WTC11 (cell line): ENCODE measurements at regions not wholly inside any gene's neighbourhood (a gene's known extent, or its start where the extent isn't known, plus 50 kb on each side); places are given as distances from the start of the nearest gene placed in this dataset.

Experiments used
- ATAC-seq: fragments of 200-7000 bp; cut with Tn5 transposase; 2 replicates; pipeline ENCODE4 v1.10.0; 2021; ENCODE audit warnings: mild to moderate bottlenecking, moderate library complexity
- CTCF ChIA-PET: fragments of 300-600 bp; sonication (Branson Sonifier 250); formaldehyde crosslinking; loops from one replicate; lab custom pipeline; 2021; ENCODE audit warnings: antibody characterized with exemption; lab: Charles Lee
- POLR2A ChIA-PET: fragments of 350-600 bp; sonication (Branson Sonifier 250); formaldehyde crosslinking; loops from one replicate; lab custom pipeline; 2021; ENCODE audit warnings: antibody characterized with exemption; lab: Charles Lee
- DNase-seq: peaks from one replicate; pipeline ENCODE4 v3.0.0; 2021; ENCODE audit warnings: low spot score
- H3K27ac Mint-ChIP-seq: 2 replicates; pipeline ENCODE4 v1.8.0; 2021; ENCODE audit warnings: mixed read lengths
- H3K27me3 Mint-ChIP-seq: 2 replicates; pipeline ENCODE4 v1.8.0; 2021; ENCODE audit warnings: low read depth, mild to moderate bottlenecking, moderate library complexity, mixed read lengths
- H3K36me3 Mint-ChIP-seq: 2 replicates; pipeline ENCODE4 v1.8.0; 2021; ENCODE audit warnings: mixed read lengths
- H3K4me1 Mint-ChIP-seq: 2 replicates; pipeline ENCODE4 v1.8.0; 2022; ENCODE audit warnings: mixed read lengths
- H3K4me3 Mint-ChIP-seq: 2 replicates; pipeline ENCODE4 v1.8.0; 2021; ENCODE audit warnings: mild to moderate bottlenecking, moderate library complexity, mixed read lengths
- H3K9me3 Mint-ChIP-seq: 2 replicates; pipeline ENCODE4 v1.8.0; 2021; ENCODE audit warnings: mixed read lengths
- ATF6 ChIP-seq: sonication (generic); formaldehyde crosslinking; IDR thresholded peaks from 2 replicates; pipeline ENCODE4 v1.8.1; 2023; ENCODE audit warnings: mild to moderate bottlenecking, missing genetic modification reagents
- CBFB ChIP-seq: sonication (generic); formaldehyde crosslinking; IDR thresholded peaks from 2 replicates; pipeline ENCODE4 v1.8.1; 2022; ENCODE audit warnings: mild to moderate bottlenecking, low read depth, missing genetic modification reagents
- CTCF ChIP-seq: fragments of 200-600 bp; IDR thresholded peaks from 2 replicates; pipeline ENCODE4 v1.8.0; 2022; ENCODE audit warnings: antibody characterized with exemption
- GABPB1 ChIP-seq: sonication (generic); formaldehyde crosslinking; IDR thresholded peaks from 2 replicates; pipeline ENCODE4 v1.8.1; 2023; ENCODE audit warnings: mild to moderate bottlenecking, missing genetic modification reagents
- GRHL2 ChIP-seq: fragments of 250-450 bp; sonication (Bioruptor Pico); IDR thresholded peaks from 2 replicates; pipeline ENCODE4 v1.8.0; 2022; ENCODE audit warnings: mild to moderate bottlenecking, moderate library complexity; ENCODE audit not compliant: insufficient replicate concordance, severe bottlenecking
- GTF2I ChIP-seq: fragments of 250-450 bp; sonication (Bioruptor Pico); conservative IDR thresholded peaks from 2 replicates; pipeline ENCODE4 v1.4.0; 2021; ENCODE audit warnings: mild to moderate bottlenecking
- HMGXB4 ChIP-seq: sonication (generic); formaldehyde crosslinking; IDR thresholded peaks from 2 replicates; pipeline ENCODE4 v1.8.1; 2023; ENCODE audit warnings: mild to moderate bottlenecking, moderate library complexity, missing genetic modification reagents
- KAT7 ChIP-seq: sonication (generic); formaldehyde crosslinking; IDR thresholded peaks from 2 replicates; pipeline ENCODE4 v1.8.1; 2023; ENCODE audit warnings: missing genetic modification reagents, mild to moderate bottlenecking, borderline replicate concordance
- MAX ChIP-seq: sonication (generic); formaldehyde crosslinking; IDR thresholded peaks from 2 replicates; pipeline ENCODE4 v1.8.0; 2022; ENCODE audit warnings: mild to moderate bottlenecking, missing genetic modification reagents
- MYBL2 ChIP-seq: sonication (generic); formaldehyde crosslinking; IDR thresholded peaks from 2 replicates; pipeline ENCODE4 v1.8.1; 2023; ENCODE audit warnings: mild to moderate bottlenecking, moderate library complexity, missing genetic modification reagents
- NFE2L1 ChIP-seq: sonication (generic); formaldehyde crosslinking; IDR thresholded peaks from 2 replicates; pipeline ENCODE4 v1.8.1; 2023; ENCODE audit warnings: missing genetic modification reagents
- RORB ChIP-seq: fragments of 250-450 bp; sonication (Bioruptor Pico); IDR thresholded peaks from 2 replicates; pipeline ENCODE4 v1.9.0; 2021; ENCODE audit warnings: mild to moderate bottlenecking
- SMAD3 ChIP-seq: sonication (generic); formaldehyde crosslinking; IDR thresholded peaks from 2 replicates; pipeline ENCODE4 v1.8.0; 2022; ENCODE audit warnings: missing genetic modification reagents, mild to moderate bottlenecking, borderline replicate concordance
- TEAD4 ChIP-seq: sonication (generic); formaldehyde crosslinking; IDR thresholded peaks from 2 replicates; pipeline ENCODE4 v1.8.0; 2022; ENCODE audit warnings: mild to moderate bottlenecking, missing genetic modification reagents
- TP53 ChIP-seq: sonication (generic); formaldehyde crosslinking; IDR thresholded peaks from 2 replicates; pipeline ENCODE4 v1.8.1; 2023; ENCODE audit warnings: mild to moderate bottlenecking, missing genetic modification reagents
- ZBTB43 ChIP-seq: sonication (generic); formaldehyde crosslinking; IDR thresholded peaks from 2 replicates; pipeline ENCODE4 v1.8.1; 2023; ENCODE audit warnings: mild to moderate bottlenecking, missing genetic modification reagents
- ZNF138 ChIP-seq: sonication (generic); formaldehyde crosslinking; conservative IDR thresholded peaks from 2 replicates; pipeline ENCODE4 v1.8.1; 2022; ENCODE audit warnings: mild to moderate bottlenecking, moderate library complexity, missing genetic modification reagents
- ZNF219 ChIP-seq: sonication (generic); formaldehyde crosslinking; IDR thresholded peaks from 2 replicates; pipeline ENCODE4 v1.8.0; 2023; ENCODE audit warnings: missing genetic modification reagents, mild to moderate bottlenecking, borderline replicate concordance
- ZNF232 ChIP-seq: sonication (generic); formaldehyde crosslinking; IDR thresholded peaks from 2 replicates; pipeline ENCODE4 v1.8.0; 2022; ENCODE audit warnings: mild to moderate bottlenecking, missing genetic modification reagents
- ZNF396 ChIP-seq: fragments of 250-450 bp; sonication (Bioruptor Pico); IDR thresholded peaks from 2 replicates; pipeline ENCODE4 v1.8.0; 2021; ENCODE audit warnings: mild to moderate bottlenecking, moderate library complexity, borderline replicate concordance
- TF ChIP-seq, protein P1 (sequence below): fragments of 250-450 bp; sonication (Bioruptor Pico); IDR thresholded peaks from 2 replicates; pipeline ENCODE4 v1.9.0; 2021; ENCODE audit warnings: mild to moderate bottlenecking
- TF ChIP-seq, protein P2 (sequence below): sonication (generic); formaldehyde crosslinking; conservative IDR thresholded peaks from 2 replicates; pipeline ENCODE4 v1.8.1; 2023; ENCODE audit warnings: mild to moderate bottlenecking, low read depth, missing genetic modification reagents, moderate library complexity

DNA sequence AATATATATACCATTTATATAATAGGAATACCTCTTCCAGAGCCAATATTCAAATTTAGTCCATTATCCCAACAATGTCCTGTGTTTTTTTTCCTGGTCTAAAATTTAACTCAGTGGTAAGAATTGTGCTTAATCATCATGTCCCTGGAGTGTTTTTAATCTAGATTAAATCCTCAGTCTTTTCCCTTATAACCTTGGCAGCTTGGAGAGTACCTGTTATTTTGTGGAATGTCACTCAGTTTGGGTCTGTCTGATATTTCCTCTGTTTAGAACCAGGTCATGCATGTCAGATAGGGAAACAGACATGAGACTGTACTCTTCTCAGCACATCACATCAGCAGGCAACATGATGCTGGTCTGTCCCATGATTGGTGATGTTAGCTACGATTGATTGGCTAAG lies 96.6 kb downstream of the HPGD start (continued):
- TF ChIP-seq CTCF (no peak), SMAD3 (CRISPR knock-in tag) (no peak), ZNF138 (CRISPR knock-in tag) (no peak), CBFB (CRISPR knock-in tag) (no peak), HMGXB4 (no peak), ATF6 (CRISPR knock-in tag) (no peak)
- TF ChIP-seq, protein P1, sequence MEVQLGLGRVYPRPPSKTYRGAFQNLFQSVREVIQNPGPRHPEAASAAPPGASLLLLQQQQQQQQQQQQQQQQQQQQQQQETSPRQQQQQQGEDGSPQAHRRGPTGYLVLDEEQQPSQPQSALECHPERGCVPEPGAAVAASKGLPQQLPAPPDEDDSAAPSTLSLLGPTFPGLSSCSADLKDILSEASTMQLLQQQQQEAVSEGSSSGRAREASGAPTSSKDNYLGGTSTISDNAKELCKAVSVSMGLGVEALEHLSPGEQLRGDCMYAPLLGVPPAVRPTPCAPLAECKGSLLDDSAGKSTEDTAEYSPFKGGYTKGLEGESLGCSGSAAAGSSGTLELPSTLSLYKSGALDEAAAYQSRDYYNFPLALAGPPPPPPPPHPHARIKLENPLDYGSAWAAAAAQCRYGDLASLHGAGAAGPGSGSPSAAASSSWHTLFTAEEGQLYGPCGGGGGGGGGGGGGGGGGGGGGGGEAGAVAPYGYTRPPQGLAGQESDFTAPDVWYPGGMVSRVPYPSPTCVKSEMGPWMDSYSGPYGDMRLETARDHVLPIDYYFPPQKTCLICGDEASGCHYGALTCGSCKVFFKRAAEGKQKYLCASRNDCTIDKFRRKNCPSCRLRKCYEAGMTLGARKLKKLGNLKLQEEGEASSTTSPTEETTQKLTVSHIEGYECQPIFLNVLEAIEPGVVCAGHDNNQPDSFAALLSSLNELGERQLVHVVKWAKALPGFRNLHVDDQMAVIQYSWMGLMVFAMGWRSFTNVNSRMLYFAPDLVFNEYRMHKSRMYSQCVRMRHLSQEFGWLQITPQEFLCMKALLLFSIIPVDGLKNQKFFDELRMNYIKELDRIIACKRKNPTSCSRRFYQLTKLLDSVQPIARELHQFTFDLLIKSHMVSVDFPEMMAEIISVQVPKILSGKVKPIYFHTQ (CRISPR knock-in tag), result no peak

GRCh38 chr4:174423257-174423944 lies 98.9 kb downstream of the HPGD start:
- no peak for TF ChIP-seq ZNF396 (CRISPR knock-in tag)
- TF ChIP-seq GTF2I (CRISPR knock-in tag), result no peak
- no peak for TF ChIP-seq ZBTB43
- no peak for TF ChIP-seq NFE2L1 (CRISPR knock-in tag)
- TF ChIP-seq MYBL2 (CRISPR knock-in tag), result no peak
- TF ChIP-seq KAT7 (CRISPR knock-in tag), result no peak
- no peak for TF ChIP-seq MAX (CRISPR knock-in tag)
- no peak for TF ChIP-seq GRHL2 (CRISPR knock-in tag)
- no peak for TF ChIP-seq GABPB1
- no peak for TF ChIP-seq RORB (CRISPR knock-in tag)
- no peak for TF ChIP-seq TEAD4 (CRISPR knock-in tag)
- no peak for TF ChIP-seq ZNF219
- TF ChIP-seq, protein P2, sequence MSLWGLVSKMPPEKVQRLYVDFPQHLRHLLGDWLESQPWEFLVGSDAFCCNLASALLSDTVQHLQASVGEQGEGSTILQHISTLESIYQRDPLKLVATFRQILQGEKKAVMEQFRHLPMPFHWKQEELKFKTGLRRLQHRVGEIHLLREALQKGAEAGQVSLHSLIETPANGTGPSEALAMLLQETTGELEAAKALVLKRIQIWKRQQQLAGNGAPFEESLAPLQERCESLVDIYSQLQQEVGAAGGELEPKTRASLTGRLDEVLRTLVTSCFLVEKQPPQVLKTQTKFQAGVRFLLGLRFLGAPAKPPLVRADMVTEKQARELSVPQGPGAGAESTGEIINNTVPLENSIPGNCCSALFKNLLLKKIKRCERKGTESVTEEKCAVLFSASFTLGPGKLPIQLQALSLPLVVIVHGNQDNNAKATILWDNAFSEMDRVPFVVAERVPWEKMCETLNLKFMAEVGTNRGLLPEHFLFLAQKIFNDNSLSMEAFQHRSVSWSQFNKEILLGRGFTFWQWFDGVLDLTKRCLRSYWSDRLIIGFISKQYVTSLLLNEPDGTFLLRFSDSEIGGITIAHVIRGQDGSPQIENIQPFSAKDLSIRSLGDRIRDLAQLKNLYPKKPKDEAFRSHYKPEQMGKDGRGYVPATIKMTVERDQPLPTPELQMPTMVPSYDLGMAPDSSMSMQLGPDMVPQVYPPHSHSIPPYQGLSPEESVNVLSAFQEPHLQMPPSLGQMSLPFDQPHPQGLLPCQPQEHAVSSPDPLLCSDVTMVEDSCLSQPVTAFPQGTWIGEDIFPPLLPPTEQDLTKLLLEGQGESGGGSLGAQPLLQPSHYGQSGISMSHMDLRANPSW (CRISPR knock-in tag), result no peak
- no peak for TF ChIP-seq ZNF232 (CRISPR knock-in tag)
- TF ChIP-seq TP53 (CRISPR knock-in tag), result no peak
- TF ChIP-seq, all 79 proteins: peak for 0
- POLR2A ChIA-PET, result no interaction called here
- no peaks in the 10 kb centered on the region for H3K4me1 Mint-ChIP-seq
- ATAC-seq, result no peak
- no peaks in the 10 kb centered on the region for H3K9me3 Mint-ChIP-seq
- H3K27me3 Mint-ChIP-seq, result no peaks in the 10 kb centered on the region
- no peak overlapping the region for H3K4me3 Mint-ChIP-seq
- H3K27ac Mint-ChIP-seq, result no peak overlapping the region
- DNase-seq, result no peak
- no peaks in the 10 kb centered on the region for H3K36me3 Mint-ChIP-seq
- CTCF ChIA-PET, result no interaction called here
